SIG-M5 treated with dmso at 0.1 percent for 504 hours (cell line): ENCODE measurements at regions not wholly inside any gene's neighbourhood (a gene's known extent, or its start where the extent isn't known, plus 50 kb on each side); places are given as distances from the start of the nearest gene placed in this dataset.

Experiments
- DNase-seq: peaks from one replicate; lab custom pipeline; 2025; ENCODE audit not compliant: unreplicated experiment; lab: John Stamatoyannopoulos, UW

GRCh38 chr13:107516517-107516916, 698.8 kb downstream of the LIG4 start:
- no peak for DNase-seq

- no peak for DNase-seq
These were observed 702.8 kb downstream of the LIG4 start for GRCh38 chr13:107512551-107512950.

DNA sequence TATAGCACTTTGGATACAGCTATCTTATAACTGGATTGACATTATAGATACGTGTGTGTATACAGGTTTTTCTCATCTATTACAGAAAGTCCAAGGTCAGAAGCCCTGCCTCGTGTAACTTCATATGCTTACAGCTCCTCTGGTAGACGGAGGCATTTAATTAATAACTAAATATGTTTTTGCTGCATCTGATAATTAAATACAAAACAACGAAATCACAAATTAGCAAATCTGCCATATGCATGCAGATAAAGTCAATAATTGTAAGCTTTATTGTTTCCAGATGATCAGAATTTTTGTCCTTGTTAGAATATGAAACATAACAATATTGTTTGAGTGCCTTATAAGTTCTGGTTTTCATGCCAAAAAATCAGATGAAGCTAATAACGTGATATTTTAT, 717.7 kb downstream of the LIG4 start:
- no peak for DNase-seq

GRCh38 chr13:107493266-107493665, 722.1 kb downstream of the LIG4 start:
- DNase-seq, result no peak

DNA sequence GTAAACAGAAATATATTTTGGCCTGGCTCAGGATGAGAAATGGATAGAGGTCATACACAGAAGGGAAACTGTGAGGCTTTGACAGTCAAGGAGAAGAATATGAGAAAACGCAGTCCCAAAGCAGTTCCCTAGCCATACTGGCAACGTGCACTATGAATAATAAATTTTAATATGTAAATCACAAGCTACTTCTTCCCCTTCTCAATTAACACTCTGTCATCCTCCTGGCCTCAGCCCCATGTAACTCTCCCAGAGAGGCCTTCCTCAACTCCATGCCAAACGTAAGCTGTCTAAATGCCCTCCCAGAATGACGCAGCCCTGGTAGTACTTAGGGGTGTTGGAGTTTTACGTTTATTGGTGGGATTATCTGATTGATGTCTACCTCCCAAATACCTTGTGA, 732.6 kb downstream of the LIG4 start:
- DNase-seq, result no peak

GRCh38 chr13:107480130-107480529, 735.2 kb downstream of the LIG4 start:
- DNase-seq, result no peak

DNA sequence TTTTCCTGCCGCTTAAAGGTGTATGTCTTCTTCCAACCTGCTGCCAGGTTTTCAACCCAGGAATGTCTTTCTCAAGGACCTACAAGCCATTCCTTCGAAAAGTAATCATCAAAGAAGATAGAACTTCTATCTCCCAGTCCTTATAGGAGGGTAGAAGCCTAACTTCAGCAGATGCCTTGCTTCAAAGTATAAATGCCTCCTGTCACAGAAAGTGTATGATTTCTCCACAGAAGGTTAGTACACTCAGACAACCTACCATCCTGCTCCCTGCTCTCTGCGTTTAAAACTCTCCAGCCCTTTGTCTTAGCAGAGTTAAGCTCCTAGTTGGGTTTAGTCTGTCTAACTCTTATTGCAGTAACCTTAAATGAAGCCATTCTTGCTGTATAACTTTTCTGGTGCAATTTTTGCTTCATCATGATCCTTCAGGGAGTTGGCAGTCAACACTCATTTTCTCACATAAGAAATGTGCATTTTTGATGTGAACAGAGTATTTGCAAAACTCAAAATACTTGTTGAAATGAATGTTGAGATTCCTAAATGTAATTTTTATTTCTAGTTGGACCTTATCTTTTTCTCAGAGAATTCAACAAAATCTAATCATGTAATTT, 737.5 kb downstream of the LIG4 start:
- DNase-seq, result no peak

- DNase-seq, result no peak
These were observed 739.4 kb downstream of the LIG4 start for GRCh38 chr13:107475753-107476453.

DNA sequence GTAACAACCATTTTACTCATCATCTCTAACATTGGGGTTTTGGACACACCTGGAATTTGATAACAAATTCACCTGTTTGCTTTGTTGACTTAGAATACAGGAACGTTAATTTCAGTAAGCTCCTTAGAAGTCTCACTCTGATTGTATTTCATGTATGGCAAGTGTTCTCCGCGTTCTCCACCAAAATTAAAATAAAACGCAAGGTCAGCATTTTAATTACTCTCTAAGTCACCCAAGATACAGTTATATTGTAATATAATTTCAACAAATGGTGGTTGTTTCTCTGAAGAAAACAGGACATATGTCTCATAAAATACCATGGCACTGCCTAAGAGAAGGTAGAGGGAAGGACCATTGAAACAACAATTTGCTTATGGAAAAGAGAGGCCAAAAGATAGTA, 742.1 kb downstream of the LIG4 start:
- DNase-seq, result no peak

DNA sequence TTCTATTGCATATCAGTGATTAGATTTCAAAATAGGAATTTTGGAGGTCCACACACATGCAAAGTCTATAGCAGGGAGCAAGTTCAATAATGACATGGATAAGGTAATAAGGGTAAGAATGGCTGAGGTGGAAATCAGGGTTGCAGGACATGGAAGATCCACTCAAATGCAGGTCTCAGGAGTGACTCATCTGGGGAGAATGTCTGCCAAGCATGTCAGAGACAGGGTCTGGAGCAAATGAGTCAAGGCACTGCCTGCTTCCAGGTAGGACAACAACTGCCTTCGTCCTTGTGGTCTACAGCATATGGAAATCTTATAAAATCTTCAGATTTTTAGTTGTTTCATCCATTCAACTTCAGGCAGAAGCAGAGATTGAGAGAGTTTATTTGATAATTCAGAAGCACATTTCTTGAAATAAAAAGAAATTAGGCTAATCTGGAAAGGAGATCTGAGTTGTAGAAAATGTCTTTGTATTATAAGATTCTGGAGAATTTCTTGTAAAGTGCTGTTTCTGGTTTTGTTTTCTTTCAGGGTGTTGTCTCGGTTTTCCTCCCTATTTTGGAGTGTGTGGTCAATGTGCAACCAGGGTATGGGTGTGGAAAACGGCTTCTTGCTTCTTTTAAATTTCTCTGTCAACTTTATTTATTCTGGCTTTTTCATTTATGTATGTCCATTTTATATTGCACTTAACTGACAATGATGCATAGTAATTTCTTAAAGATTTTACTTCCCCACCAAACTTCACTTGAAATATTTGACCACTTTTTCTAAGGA, 748.8 kb downstream of the LIG4 start:
- DNase-seq, result no peak

DNA sequence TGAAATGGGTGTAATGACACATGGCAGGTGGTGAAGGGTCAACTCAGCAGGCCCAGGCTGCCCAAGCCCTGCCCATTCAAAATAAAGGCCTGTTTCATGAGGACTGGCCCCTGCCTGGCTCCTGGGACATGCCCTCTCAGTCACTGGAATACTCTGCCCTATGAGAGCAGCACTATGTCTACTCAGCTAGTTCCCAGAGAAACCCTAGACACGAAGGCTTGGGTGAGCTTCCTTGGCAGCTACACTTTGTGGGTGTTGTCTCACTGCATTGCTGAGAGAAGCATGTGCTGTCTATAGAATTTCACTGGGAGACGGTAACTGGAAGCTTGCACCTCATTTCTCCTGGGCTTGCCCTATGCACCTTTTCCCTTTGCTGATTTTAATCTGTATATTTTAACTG, 752.8 kb downstream of the LIG4 start:
- DNase-seq, result no peak

DNA sequence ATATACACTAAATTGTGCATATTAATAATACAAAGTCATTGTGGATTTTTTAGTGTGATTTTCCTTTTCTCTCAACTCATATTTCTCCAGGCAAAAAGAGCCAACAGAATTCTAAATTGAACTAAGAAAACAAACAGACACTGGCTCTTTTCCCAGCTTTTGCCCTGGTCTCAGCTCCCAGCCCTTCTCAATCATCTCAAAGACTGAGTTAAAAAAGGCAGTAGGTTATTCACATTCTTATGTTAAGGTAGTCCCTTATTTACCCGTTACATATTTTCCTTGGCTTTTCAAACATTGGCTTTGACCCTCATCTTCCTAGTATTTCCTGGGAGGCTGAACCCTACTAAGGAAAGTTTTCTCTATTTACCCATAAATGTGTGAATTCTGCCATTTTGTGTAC, 753.6 kb downstream of the LIG4 start:
- no peak for DNase-seq

- no peak for DNase-seq
These were observed 755.9 kb downstream of the LIG4 start for GRCh38 chr13:107459430-107459829.

GRCh38 chr13:107458269-107458668, 757.1 kb downstream of the LIG4 start:
- DNase-seq, result no peak

- DNase-seq, result no peak
These were observed 757.6 kb downstream of the LIG4 start for GRCh38 chr13:107457686-107458085.

- no peak for DNase-seq
These were observed 758.9 kb downstream of the LIG4 start for GRCh38 chr13:107456431-107456830.

GRCh38 chr13:107452833-107453232, 762.5 kb downstream of the LIG4 start:
- no peak for DNase-seq

DNA sequence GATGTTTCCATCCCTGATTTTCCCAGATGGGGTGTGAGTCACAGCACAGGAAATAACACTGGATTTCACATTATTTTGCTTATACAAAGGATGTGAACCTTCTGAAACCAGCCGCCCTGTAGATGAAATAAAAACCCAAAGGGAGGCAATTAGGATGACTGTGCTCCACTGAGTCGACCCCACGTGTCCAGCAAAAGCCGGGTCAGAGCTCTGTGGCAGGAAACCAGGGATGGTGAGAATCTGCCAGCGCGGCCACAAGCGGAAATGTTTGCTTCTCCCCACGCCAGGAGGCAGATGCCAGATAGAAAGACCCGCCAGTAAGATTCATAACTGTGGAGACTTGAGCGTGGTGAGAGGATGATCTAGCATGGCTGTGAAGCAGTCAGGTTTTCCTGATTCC, 764.4 kb downstream of the LIG4 start:
- no peak for DNase-seq

DNA sequence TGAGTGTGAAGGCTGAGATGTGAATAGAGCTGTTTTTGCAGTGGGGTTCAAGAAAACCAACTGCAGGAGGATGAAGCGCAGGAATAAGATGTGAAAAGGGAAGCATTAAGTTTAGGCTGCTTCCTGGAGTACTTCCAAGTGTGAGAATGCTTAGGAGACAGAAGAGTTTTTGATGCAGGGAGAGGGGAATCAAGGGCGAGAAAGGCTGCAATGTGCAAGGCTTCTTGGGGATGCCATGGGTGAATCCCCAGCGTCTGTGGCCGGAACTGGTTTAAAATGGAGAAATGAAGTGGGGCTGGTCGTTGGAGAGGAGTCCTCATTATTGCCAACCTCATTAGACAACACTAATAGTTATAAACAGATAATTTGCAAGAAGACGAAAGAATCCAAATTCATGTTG, 764.9 kb downstream of the LIG4 start:
- DNase-seq, result no peak

GRCh38 chr13:107447591-107447990, 767.7 kb downstream of the LIG4 start:
- no peak for DNase-seq

GRCh38 chr13:107441279-107441678, 774.1 kb downstream of the LIG4 start:
- DNase-seq, result no peak

DNA sequence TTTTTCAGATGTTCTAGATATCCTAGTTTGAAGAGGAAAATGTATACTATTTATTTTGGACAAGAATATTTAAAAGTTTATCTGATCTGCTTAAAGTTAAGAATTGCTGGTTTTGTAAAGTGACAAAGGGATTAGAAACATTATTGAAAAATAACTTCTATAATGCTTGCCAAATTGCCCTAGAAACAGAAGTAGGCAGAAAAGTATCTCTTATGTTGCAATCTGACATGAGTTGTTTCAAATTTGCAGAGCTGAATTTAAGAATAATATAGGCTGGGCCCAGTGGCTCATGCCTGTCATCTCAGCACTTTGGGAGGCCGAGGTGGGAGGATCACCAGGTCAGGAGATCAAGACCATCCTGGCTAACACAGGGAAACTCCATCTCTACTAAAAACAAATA, 777.1 kb downstream of the LIG4 start:
- no peak for DNase-seq
